ENCODE measurements at regions not wholly inside any gene's neighbourhood (a gene's known extent, or its start where the extent isn't known, plus 50 kb on each side); places are given as distances from the start of the nearest gene placed in this dataset.

- no peak for TF ChIP-seq CTCF (IDR thresholded peaks at IDR 0.05; ENCODE audit: control insufficient read depth, insufficient read depth, low read depth, low read length, missing control alignments)
- no peak for DNase-seq (ENCODE audit: low read depth)
- H3K4me3 ChIP-seq (ENCODE audit: control insufficient read depth, low read depth, low read length) = no peak overlapping the region
Measured at GRCh38 chr3:73212683-73213082, 151.2 kb downstream of the EBLN2 start.

GRCh38 chr3:73213896-73214295, 152.4 kb downstream of the EBLN2 start:
- DNase-seq (ENCODE audit: low read depth) = peak; percentile 62

GRCh38 chr3:73214846-73215245, 153.4 kb downstream of the EBLN2 start:
- no peak for TF ChIP-seq CTCF (IDR thresholded peaks at IDR 0.05; ENCODE audit: control insufficient read depth, insufficient read depth, low read depth, low read length, missing control alignments)
- no peak overlapping the region for H3K4me3 ChIP-seq (ENCODE audit: control insufficient read depth, low read depth, low read length)
- no peak for DNase-seq (ENCODE audit: low read depth)

More at GRCh38 chr3:73213896-73214295, 152.4 kb downstream of the EBLN2 start:
- H3K4me3 ChIP-seq (ENCODE audit: control insufficient read depth, low read depth, low read length) = no peak overlapping the region
- no peak for TF ChIP-seq CTCF (IDR thresholded peaks at IDR 0.05; ENCODE audit: control insufficient read depth, insufficient read depth, low read depth, low read length, missing control alignments)

GRCh38 chr3:73215281-73215680, 153.8 kb downstream of the EBLN2 start:
- TF ChIP-seq CTCF (IDR thresholded peaks at IDR 0.05; ENCODE audit: control insufficient read depth, insufficient read depth, low read depth, low read length, missing control alignments) = no peak
- DNase-seq (ENCODE audit: low read depth) = peak; percentile 42

GRCh38 chr3:73215901-73216300, 154.4 kb downstream of the EBLN2 start:
- TF ChIP-seq CTCF (IDR thresholded peaks at IDR 0.05; ENCODE audit: control insufficient read depth, insufficient read depth, low read depth, low read length, missing control alignments) = no peak
- H3K4me3 ChIP-seq (ENCODE audit: control insufficient read depth, low read depth, low read length) = no peak overlapping the region
- DNase-seq (ENCODE audit: low read depth) = no peak

More at GRCh38 chr3:73215281-73215680, 153.8 kb downstream of the EBLN2 start:
- no peak overlapping the region for H3K4me3 ChIP-seq (ENCODE audit: control insufficient read depth, low read depth, low read length)

GRCh38 chr3:73216310-73216709, 154.9 kb downstream of the EBLN2 start:
- TF ChIP-seq CTCF (IDR thresholded peaks at IDR 0.05; ENCODE audit: control insufficient read depth, insufficient read depth, low read depth, low read length, missing control alignments) = no peak
- DNase-seq (ENCODE audit: low read depth) = no peak
- H3K4me3 ChIP-seq (ENCODE audit: control insufficient read depth, low read depth, low read length) = no peak overlapping the region

GRCh38 chr3:73222126-73222525, 160.7 kb downstream of the EBLN2 start:
- H3K4me3 ChIP-seq (ENCODE audit: control insufficient read depth, low read depth, low read length) = no peak overlapping the region
- no peak for TF ChIP-seq CTCF (IDR thresholded peaks at IDR 0.05; ENCODE audit: control insufficient read depth, insufficient read depth, low read depth, low read length, missing control alignments)
- no peak for DNase-seq (ENCODE audit: low read depth)

Measured in AG09309 (cell line).